GM18868 (cell line): ENCODE measurements at regions not wholly inside any gene's neighbourhood (a gene's known extent, or its start where the extent isn't known, plus 50 kb on each side); places are given as distances from the start of the nearest gene placed in this dataset.
A peak's percentile ranks its signal among the peaks of the same experiment; 100 is the strongest.
"Not testable (repeated sequence)": the region's sequence is repeated elsewhere in the genome, so short reads cannot be mapped to it uniquely, and the experiment has no call there.

Experiments used
- ATAC-seq: cut with Tn5 transposase; IDR thresholded peaks from one replicate; pipeline ENCODE4 v1.9.1; 2021; ENCODE audit warnings: mild to moderate bottlenecking, moderate library complexity; ENCODE audit not compliant: unreplicated experiment

- no peak for ATAC-seq
These were observed 104.6 kb downstream of the RAP2B start for GRCh38 chr3:153266619-153267018.

DNA sequence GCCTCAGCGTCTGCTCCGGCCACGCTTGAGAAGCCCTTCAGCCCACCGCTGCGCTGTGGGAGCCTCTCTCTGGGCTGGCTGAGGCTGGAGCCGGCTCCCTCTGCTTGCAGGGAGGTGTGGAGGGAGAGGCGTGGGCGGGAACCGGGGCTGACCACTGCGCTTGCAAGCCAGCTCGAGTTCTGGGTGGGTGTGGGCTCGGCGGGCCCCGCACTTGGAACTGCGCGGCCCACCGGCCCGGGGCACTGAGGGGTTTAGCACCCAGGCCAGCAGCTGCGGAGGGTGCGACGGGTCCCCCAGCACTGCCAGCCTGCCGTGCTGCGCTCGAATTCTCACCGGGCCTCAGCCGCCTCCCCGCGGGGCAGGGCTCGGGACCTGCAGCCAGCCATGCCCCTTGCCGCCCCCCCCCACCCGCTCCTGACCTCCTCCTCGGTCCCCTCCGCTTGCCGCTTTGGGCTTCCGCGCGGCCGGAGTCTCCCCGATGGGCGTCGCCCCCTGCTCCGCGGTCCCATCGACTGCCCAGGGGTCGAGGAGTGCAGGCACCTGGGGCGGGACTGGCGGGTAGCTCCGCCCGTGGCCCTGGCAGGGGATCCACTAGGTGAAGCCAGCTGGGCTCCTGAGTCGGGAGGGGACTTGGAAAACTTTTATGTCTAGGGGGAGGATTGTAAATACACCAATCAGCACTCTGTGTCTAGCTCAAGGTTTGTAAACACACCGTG, 106.7 kb downstream of the RAP2B start:
- no peak for ATAC-seq

DNA sequence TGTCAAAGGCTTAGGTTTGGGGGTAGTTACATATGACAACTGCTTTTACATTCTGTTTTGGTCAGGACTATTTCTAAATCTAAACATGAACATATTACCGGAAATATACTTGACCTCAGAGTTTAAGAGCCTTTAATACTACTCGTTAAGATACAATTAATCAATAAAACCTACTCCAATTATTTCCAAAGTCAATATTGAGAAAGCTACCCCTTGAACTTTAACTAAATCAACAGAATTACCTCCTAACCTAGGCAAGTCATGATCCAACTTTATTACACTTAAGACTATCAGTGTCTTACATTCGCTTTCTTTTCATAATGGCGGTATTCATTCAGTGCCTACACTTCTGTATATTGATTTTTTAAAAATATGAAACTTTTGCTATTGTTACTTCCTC, 107.7 kb downstream of the RAP2B start:
- no peak for ATAC-seq

- no peak for ATAC-seq
These were observed 111.2 kb downstream of the RAP2B start for GRCh38 chr3:153273217-153273616.

GRCh38 chr3:153273767-153274435, 111.9 kb downstream of the RAP2B start:
- no peak for ATAC-seq

DNA sequence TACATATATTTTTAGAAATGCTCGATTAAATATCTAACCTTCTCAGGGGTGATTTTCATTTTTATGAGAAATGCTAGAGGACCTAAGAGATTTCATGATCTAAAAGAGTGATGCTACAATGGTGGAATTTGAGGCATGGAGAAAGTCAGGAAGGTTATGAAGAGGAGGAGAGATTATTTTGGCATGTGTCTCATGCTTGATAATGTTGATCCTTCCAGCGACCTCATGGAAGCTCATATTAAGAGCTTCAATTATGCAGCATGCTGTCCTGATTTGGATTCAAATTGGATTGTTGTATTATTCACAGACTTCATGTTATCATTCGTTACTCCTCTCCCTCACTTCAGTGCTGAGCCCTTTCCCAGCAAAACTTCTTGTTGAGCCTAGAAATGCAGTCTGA, 112.5 kb downstream of the RAP2B start:
- ATAC-seq = no peak

GRCh38 chr3:153275514-153275913, 113.5 kb downstream of the RAP2B start:
- no peak for ATAC-seq

- no peak for ATAC-seq
These were observed 115.0 kb downstream of the RAP2B start for GRCh38 chr3:153277029-153277428.

GRCh38 chr3:153281236-153281997, 119.4 kb downstream of the RAP2B start:
- not testable (repeated sequence) for ATAC-seq

- no peak for ATAC-seq
These were observed 120.3 kb downstream of the RAP2B start for GRCh38 chr3:153282355-153282754.

- ATAC-seq = peak; percentile 87
These were observed 122.4 kb downstream of the RAP2B start for GRCh38 chr3:153284282-153284938.

GRCh38 chr3:153285194-153285641, 123.2 kb downstream of the RAP2B start:
- no peak for ATAC-seq

DNA sequence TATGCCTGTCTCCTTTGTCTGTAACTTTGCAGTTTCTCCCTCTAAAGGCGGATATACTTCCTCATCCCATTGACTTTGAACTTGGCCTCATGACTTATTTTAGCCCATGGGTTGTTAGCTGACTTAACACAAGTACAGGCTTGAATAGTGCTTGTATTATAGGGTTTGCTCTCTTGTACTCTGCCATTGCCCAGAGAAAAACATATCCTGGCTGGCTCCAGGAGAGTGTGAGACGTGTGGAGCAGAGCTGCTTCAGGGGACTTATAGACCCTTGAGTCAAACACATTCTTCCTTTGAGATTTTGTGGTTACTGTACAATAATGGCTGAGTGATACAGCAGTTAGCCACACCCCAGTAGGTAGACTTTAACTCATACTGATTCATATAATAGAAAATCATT, 124.0 kb downstream of the RAP2B start:
- ATAC-seq = no peak

- no peak for ATAC-seq
These were observed 125.0 kb downstream of the RAP2B start for GRCh38 chr3:153287017-153287416.

- no peak for ATAC-seq
These were observed 127.3 kb downstream of the RAP2B start for GRCh38 chr3:153289334-153289808.

DNA sequence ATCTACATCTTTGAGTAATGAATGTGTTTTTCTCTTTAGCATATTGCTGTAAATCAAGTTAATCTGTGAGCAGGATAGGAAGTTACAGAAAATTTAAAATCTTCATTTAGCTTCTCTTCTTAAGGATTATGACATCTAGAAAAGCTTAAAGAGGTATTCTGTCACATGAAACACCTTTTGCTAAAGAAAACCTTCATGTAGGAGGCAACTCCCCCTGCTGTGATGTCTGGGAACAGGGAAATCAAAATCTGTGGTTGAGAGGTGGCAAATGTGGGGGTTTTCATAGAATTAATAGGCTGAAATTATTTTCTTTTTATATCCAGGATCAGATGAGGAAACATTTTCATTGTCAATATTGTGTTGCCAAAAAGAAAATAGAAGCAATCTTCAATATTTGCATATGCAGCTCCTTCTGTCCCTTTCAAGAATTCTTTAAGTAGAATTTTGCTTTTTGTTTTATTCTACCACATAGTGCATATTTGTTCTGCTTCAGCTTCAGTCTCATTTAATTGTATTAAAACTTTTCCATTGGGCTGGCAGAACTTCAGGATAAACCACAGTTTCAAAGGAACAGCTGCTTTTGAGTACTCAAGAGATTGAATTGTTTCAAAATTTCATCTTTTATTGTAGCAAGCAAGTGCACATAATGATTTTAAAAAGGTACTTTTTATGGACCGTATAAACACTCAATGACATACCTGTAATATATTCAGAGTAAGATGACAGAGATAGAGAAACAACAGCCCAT, 128.4 kb downstream of the RAP2B start:
- no peak for ATAC-seq

DNA sequence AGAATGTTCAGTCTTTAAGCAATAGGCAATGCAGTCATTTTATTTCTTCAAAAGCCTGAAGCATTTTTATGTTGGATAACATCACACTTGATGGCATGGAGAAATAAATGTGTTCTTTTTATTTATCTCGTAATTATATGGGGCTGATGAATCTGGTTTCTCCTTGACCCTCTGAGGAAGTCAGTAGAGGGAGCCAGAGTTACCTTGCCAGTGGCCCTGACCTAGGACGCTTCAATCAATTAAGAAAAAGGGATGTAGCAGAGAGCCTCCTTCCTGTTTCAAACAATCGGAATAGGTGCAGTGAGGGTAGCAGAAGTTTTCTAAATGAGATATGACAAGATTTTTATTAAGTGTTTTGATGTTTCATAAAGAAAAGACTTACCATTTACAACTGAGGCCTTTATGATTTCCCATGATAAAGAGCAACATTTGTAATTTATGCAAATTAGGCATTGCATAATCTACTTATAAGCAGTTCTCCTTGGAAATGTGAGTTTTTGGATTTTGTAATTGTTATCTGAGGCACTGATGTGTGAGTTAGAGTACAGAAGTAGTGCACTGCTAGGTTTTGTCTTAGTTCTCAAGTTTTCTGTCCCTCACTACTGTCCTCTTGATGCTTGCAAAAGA, 129.1 kb downstream of the RAP2B start:
- ATAC-seq = peak; percentile 41

DNA sequence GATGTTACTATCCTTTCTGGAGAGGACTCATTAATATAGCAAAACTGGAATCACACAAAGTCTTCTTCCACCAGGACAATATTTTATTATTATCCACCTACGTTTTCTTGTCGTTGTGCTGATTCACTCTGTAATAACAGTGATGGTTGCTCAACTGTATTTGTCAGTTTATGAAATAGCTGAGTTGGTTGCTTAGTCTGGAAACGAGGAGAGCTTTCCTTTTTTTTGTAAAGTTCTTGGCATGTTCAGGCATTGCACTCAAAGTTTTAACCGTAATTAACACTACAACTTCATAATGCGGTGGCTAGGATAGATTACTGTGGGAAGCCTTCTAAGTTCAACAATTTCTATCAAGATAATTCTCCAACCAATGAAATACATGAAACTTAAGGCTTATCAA, 131.2 kb downstream of the RAP2B start:
- no peak for ATAC-seq

DNA sequence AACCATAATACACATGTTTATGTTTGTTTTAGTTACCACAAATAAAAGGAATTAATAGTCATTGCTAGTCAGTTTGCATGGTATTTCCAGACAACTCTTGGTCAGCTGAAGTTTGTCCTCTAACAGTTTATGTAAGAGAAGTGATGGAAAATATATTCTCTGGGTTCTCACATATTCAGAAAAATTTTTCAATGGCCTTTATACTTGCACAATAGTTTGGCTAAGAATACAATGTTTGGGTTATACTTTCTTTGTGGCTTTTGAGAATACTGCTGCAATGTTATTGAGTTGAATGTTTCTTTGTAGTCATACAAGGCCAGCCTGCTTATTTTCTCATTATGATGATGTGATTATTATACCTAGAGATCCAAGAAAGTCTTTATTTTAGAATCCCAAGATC, 133.9 kb downstream of the RAP2B start:
- no peak for ATAC-seq

GRCh38 chr3:153305189-153305588, 143.2 kb downstream of the RAP2B start:
- ATAC-seq = no peak
